MCF 10A (cell line): ENCODE measurements at regions not wholly inside any gene's neighbourhood (a gene's known extent, or its start where the extent isn't known, plus 50 kb on each side); places are given as distances from the start of the nearest gene placed in this dataset.

Experiments
- BruUV-seq: library from RNA; stranded (reverse); fragments of 400-500 nt; replicated peaks from 2 replicates; lab custom pipeline; 2021; lab: Mats Ljungman, UMichigan
- CTCF ChIA-PET: fragments of 300-600 bp; sonication (Branson Sonifier 250); formaldehyde crosslinking; extraction: SDS; loops from one replicate; lab custom pipeline; 2021; ENCODE audit warnings: antibody characterized with exemption, inconsistent platforms; lab: Yijun Ruan, JAX
- POLR2A ChIA-PET: fragments of 300-600, 350-650 bp; sonication (Branson Sonifier 250); formaldehyde crosslinking; extraction: SDS; loops from one replicate; lab custom pipeline; 2020; ENCODE audit warnings: antibody characterized with exemption, inconsistent platforms; lab: Yijun Ruan, JAX
- DNase-seq: peaks from one replicate; pipeline ENCODE4 v3.0.0-alpha.2; 2018; ENCODE audit not compliant: unreplicated experiment
- H3K27ac Mint-ChIP-seq: one replicate; pipeline ENCODE4 v1.8.0; 2022; ENCODE audit warnings: mild to moderate bottlenecking, low read depth, mixed read lengths; ENCODE audit not compliant: unreplicated experiment
- H3K27me3 Mint-ChIP-seq: one replicate; pipeline ENCODE4 v1.8.0; 2022; ENCODE audit warnings: mixed read lengths; ENCODE audit not compliant: insufficient read depth, unreplicated experiment
- H3K36me3 Mint-ChIP-seq: one replicate; pipeline ENCODE4 v1.8.0; 2022; ENCODE audit warnings: mild to moderate bottlenecking, moderate library complexity, mixed read lengths; ENCODE audit not compliant: insufficient read depth, unreplicated experiment
- H3K4me1 Mint-ChIP-seq: one replicate; pipeline ENCODE4 v1.8.0; 2022; ENCODE audit warnings: mixed read lengths; ENCODE audit not compliant: insufficient read depth, unreplicated experiment
- H3K4me3 Mint-ChIP-seq: one replicate; pipeline ENCODE4 v1.8.0; 2022; ENCODE audit warnings: mild to moderate bottlenecking, moderate library complexity, mixed read lengths; ENCODE audit not compliant: unreplicated experiment
- H3K9me3 Mint-ChIP-seq: one replicate; pipeline ENCODE4 v1.8.0; 2022; ENCODE audit warnings: mixed read lengths; ENCODE audit not compliant: unreplicated experiment
- intact Hi-C: fragments of 100-400 bp; cut with micrococcal nuclease; formaldehyde crosslinking; loops from 2 replicates; pipeline ENCODE4 v1.14.1; 2022
- TF ChIP-seq, protein P1 (sequence below): fragments of 200-600 bp; IDR thresholded peaks from one replicate; pipeline ENCODE4 v1.8.0; 2022; ENCODE audit warnings: antibody characterized with exemption, mild to moderate bottlenecking; ENCODE audit not compliant: unreplicated experiment

DNA sequence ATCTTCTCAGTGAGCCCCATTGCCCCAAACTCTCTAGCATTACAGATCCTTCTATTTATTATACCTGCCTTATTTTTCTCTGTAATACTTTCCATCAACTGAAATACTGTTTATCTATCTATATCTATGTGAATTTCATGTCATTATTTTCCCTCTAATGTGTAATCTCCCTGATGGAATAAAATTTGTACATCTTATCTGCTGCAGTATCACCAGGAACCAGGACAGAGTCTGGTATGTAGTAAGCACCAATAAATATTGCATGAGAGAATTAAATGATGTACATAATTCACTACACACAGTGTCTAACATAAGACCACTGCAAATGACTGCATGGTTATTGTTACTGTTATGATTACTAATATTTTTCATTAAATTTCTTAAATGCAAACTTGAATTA is 759.1 kb downstream of the PRELID2 start:
- BruUV-seq = no TSS peak
- no peak overlapping the region for H3K4me3 Mint-ChIP-seq
- TF ChIP-seq, protein P1, sequence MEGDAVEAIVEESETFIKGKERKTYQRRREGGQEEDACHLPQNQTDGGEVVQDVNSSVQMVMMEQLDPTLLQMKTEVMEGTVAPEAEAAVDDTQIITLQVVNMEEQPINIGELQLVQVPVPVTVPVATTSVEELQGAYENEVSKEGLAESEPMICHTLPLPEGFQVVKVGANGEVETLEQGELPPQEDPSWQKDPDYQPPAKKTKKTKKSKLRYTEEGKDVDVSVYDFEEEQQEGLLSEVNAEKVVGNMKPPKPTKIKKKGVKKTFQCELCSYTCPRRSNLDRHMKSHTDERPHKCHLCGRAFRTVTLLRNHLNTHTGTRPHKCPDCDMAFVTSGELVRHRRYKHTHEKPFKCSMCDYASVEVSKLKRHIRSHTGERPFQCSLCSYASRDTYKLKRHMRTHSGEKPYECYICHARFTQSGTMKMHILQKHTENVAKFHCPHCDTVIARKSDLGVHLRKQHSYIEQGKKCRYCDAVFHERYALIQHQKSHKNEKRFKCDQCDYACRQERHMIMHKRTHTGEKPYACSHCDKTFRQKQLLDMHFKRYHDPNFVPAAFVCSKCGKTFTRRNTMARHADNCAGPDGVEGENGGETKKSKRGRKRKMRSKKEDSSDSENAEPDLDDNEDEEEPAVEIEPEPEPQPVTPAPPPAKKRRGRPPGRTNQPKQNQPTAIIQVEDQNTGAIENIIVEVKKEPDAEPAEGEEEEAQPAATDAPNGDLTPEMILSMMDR = no peak
- H3K27ac Mint-ChIP-seq = no peak overlapping the region
- H3K9me3 Mint-ChIP-seq = no peaks in the 10 kb centered on the region
- no peaks in the 10 kb centered on the region for H3K36me3 Mint-ChIP-seq
- intact Hi-C loops = no loop called here
- CTCF ChIA-PET = no interaction called here
- H3K4me1 Mint-ChIP-seq = no peaks in the 10 kb centered on the region
- H3K27me3 Mint-ChIP-seq = no peaks in the 10 kb centered on the region
- no peak for DNase-seq
- POLR2A ChIA-PET = no interaction called here

DNA sequence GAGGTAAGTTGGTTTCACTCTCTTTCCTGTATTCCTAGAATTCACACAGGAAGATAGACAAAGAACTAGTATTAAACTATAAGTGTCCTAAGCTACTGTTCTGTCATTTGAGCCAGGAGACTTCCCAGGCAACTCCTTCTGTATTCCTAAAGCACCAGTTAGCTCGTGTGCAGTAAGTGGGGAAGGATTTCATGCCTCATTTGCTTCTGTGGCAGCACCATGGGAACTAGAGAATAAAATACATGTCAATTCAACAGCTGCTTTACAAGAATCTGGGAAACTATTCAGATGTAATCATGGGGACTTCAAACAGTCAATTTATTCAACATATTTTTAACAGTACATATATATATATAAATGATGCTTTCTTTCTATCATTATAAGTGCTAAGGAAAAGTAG is 762.3 kb downstream of the PRELID2 start:
- no TSS peak for BruUV-seq
- ChIA-PET CTCF (interaction anchor here (0.6 to 0.7 kb wide), 3 partner anchors 18 to 683 kb away, joined by 3 to 4 read pairs (median 4); no protein-coding TSS in a partner anchor), POLR2A (interaction anchor here (0.8 kb wide), 1 partner anchor 8 kb away, joined by 3 read pairs; no protein-coding TSS in a partner anchor)
- no peak overlapping the region for H3K27ac Mint-ChIP-seq
- no peaks in the 10 kb centered on the region for H3K36me3 Mint-ChIP-seq
- H3K4me1 Mint-ChIP-seq = peaks cover 11% of the 10 kb centered on the region
- no peaks in the 10 kb centered on the region for H3K9me3 Mint-ChIP-seq
- no peak for DNase-seq
- intact Hi-C loops = no loop called here
- H3K27me3 Mint-ChIP-seq = no peaks in the 10 kb centered on the region
- TF ChIP-seq, protein P1 = no peak
- no peak overlapping the region for H3K4me3 Mint-ChIP-seq

DNA sequence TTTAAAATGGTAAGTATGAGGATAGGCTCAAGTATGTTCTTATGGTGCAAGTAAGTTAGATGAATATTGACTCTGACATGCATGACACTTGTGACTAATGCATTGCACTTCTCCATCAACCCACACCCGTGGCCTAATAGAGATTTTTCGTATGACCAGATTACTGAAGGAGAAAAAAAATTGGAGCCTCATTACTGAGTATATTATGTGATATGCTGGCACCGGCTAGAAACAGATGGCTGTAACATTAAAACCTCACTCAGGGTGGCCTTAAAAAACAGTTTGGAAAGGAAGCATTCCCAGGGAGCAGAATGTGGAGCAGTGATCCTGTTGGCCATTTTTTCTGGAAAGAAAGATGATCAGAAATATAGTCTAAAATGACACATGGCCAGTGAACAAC is 766.4 kb downstream of the PRELID2 start:
- POLR2A ChIA-PET = no interaction called here
- CTCF ChIA-PET = no interaction called here
- intact Hi-C loops = no loop called here
- TF ChIP-seq, protein P1 = no peak
- peaks cover 11% of the 10 kb centered on the region for H3K4me1 Mint-ChIP-seq
- no peaks in the 10 kb centered on the region for H3K9me3 Mint-ChIP-seq
- DNase-seq = no peak
- no TSS peak for BruUV-seq
- no peaks in the 10 kb centered on the region for H3K27me3 Mint-ChIP-seq
- no peak overlapping the region for H3K4me3 Mint-ChIP-seq
- H3K27ac Mint-ChIP-seq = no peak overlapping the region
- no peaks in the 10 kb centered on the region for H3K36me3 Mint-ChIP-seq

DNA sequence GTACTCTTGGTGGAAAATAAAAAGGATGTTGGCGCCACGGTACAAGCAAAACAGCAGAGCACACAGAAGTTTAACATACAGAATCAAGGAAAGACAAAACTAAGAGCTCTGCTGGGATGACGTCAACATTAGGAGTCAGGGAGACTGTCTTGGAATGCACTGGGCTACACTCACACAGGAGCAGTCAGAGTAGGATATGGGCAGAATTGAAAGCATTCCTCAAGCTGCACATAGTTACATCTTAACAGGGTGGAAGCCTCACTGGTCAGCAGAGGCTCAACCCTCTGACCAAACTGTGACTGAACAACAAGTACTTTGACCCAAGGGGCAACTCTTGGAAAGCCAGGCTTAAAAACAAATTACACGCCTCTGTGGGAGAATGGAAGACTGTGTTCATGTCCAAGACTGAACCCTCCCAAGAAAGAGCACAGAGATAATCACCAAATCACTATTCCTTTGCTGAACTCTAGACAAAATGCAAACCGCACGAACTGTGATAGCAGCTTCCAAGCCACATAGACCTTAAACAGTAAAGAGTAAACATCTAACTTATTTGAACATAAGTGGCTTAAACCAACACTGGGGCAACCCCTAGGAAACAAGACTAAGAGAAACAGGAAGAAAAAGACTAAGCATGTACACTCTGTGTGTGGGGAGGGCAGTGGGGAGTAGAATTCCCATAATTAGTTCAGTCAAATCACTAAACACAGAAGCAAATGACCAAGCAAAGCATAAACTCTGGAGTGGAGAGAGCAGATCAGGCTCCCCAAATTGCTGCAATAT is 772.7 kb downstream of the PRELID2 start:
- BruUV-seq = no TSS peak
- CTCF ChIA-PET = interaction anchor here (0.6 to 0.8 kb wide), 2 partner anchors 93 to 283 kb away, joined by 3 read pairs; no protein-coding TSS in a partner anchor

More for the DNA sequence above, 772.7 kb downstream of the PRELID2 start:
- intact Hi-C loops = no loop called here
- Mint-ChIP-seq H3K27ac (no peak overlapping the region), H3K36me3 (no peaks in the 10 kb centered on the region), H3K27me3 (no peaks in the 10 kb centered on the region), H3K4me3 (no peak overlapping the region), H3K4me1 (no peaks in the 10 kb centered on the region), H3K9me3 (no peaks in the 10 kb centered on the region)
- TF ChIP-seq, protein P1 = no peak
- POLR2A ChIA-PET = interaction anchor here (0.6 kb wide), 1 partner anchor 650 kb away, joined by 3 read pairs; no protein-coding TSS in a partner anchor
- DNase-seq = no peak
